GM10248 (cell line): ENCODE measurements at regions not wholly inside any gene's neighbourhood (a gene's known extent, or its start where the extent isn't known, plus 50 kb on each side); places are given as distances from the start of the nearest gene placed in this dataset.

ENCODE experiments used
- CTCF ChIA-PET: fragments of 300-600 bp; sonication (Branson Sonifier 250); formaldehyde crosslinking; extraction: SDS; loops from one replicate; lab custom pipeline; 2021; ENCODE audit warnings: antibody characterized with exemption; lab: Yijun Ruan, JAX
- POLR2A ChIA-PET: fragments of 350-650 bp; sonication (Branson Sonifier 250); formaldehyde crosslinking; extraction: SDS; loops from one replicate; lab custom pipeline; 2020; ENCODE audit warnings: antibody characterized with exemption; lab: Yijun Ruan, JAX
- DNase-seq: peaks from one replicate; pipeline ENCODE4 v3.0.0; 2012; ENCODE audit errors: extremely low spot score
- TF ChIP-seq, protein P1 (sequence below): IDR thresholded peaks from 2 replicates; pipeline ENCODE4 v1.5.1; 2012; ENCODE audit warnings: mild to moderate bottlenecking, low read depth; ENCODE audit errors: extremely low read depth, missing control alignments, control extremely low read depth

DNA sequence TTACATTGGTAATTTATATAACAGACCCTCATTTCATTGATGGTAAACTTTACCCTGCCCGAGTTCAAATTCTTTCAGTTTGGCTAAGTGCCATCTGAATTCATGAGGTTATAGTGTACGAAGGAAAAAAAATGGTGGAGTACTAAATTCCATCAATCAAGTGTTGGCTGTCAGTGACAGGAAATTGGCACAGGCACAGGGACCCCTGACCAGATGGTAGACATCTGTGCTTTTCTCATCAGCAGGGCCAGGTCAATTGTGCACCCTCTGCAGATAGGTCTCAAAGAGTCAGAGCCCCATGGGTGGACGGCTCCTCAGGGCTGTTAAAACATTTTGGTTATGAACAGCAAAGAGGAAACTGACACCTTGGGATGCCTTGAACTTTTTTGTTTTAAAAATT lies 439.2 kb downstream of the SETBP1 start:
- TF ChIP-seq, protein P1, sequence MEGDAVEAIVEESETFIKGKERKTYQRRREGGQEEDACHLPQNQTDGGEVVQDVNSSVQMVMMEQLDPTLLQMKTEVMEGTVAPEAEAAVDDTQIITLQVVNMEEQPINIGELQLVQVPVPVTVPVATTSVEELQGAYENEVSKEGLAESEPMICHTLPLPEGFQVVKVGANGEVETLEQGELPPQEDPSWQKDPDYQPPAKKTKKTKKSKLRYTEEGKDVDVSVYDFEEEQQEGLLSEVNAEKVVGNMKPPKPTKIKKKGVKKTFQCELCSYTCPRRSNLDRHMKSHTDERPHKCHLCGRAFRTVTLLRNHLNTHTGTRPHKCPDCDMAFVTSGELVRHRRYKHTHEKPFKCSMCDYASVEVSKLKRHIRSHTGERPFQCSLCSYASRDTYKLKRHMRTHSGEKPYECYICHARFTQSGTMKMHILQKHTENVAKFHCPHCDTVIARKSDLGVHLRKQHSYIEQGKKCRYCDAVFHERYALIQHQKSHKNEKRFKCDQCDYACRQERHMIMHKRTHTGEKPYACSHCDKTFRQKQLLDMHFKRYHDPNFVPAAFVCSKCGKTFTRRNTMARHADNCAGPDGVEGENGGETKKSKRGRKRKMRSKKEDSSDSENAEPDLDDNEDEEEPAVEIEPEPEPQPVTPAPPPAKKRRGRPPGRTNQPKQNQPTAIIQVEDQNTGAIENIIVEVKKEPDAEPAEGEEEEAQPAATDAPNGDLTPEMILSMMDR = no peak
- no peak for DNase-seq
- POLR2A ChIA-PET = no interaction called here
- CTCF ChIA-PET = no interaction called here

GRCh38 chr18:45121146-45121545 lies 440.5 kb downstream of the SETBP1 start:
- ChIA-PET POLR2A (no interaction called here), CTCF (interaction anchor here (1.5 kb wide), 1 partner anchor 10 kb away, joined by 3 read pairs; no protein-coding TSS in a partner anchor)
- TF ChIP-seq, protein P1 = no peak
- no peak for DNase-seq

DNA sequence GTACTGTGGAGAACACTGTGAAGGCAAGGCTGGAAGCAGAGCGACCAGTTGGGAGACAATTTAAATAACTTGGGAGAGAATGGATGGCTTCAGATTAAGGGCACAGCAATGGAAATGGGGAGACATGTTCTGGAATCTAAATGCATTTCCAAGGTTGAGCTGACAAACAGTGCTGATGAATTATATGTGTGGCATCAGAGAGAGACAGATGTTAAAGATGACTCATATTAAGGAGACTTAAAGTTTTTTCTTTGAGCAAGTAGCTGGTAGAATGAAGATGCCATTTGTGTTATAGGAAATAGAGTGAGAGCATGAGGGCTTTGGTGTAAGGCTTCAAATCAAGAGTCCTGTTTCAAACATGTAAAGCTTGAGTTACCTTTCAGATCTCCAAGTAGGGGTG lies 441.8 kb downstream of the SETBP1 start:
- TF ChIP-seq, protein P1 = no peak
- no peak for DNase-seq
- ChIA-PET CTCF (interaction anchor here (0.7 to 1.6 kb wide), 7 partner anchors 9 to 341 kb away, joined by 3 to 7 read pairs (median 3); no protein-coding TSS in a partner anchor), POLR2A (no interaction called here)

- DNase-seq = no peak
- CTCF ChIA-PET = interaction anchor here (0.9 to 1.5 kb wide), 3 partner anchors 10 to 86 kb away, joined by 3 to 4 read pairs (median 3); no protein-coding TSS in a partner anchor
- POLR2A ChIA-PET = no interaction called here
- TF ChIP-seq, protein P1 = no peak
Observed at GRCh38 chr18:45127405-45127804, 446.7 kb downstream of the SETBP1 start.

GRCh38 chr18:45133276-45133675 lies 452.6 kb downstream of the SETBP1 start:
- DNase-seq = no peak
- POLR2A ChIA-PET = no interaction called here
- CTCF ChIA-PET = interaction anchor here (0.8 to 1.4 kb wide), 4 partner anchors 10 to 80 kb away, joined by 3 to 4 read pairs (median 3); no protein-coding TSS in a partner anchor
- TF ChIP-seq, protein P1 = no peak

- DNase-seq = no peak
- ChIA-PET CTCF (interaction anchor here (1.9 kb wide), 1 partner anchor 77 kb away, joined by 6 read pairs; no protein-coding TSS in a partner anchor), POLR2A (no interaction called here)
- TF ChIP-seq, protein P1 = no peak
Observed at GRCh38 chr18:45136381-45137086, 455.8 kb downstream of the SETBP1 start.
